Glutamatergic neuron (in vitro differentiated cells): ENCODE measurements at regions not wholly inside any gene's neighbourhood (a gene's known extent, or its start where the extent isn't known, plus 50 kb on each side); places are given as distances from the start of the nearest gene placed in this dataset.

Experiments used
- DNase-seq: peaks from one replicate; pipeline ENCODE4 v3.0.0; 2022
- H3K27ac Mint-ChIP-seq: one replicate; pipeline ENCODE4 v1.8.0; 2020; ENCODE audit warnings: mild to moderate bottlenecking, mixed read lengths, inconsistent platforms; ENCODE audit not compliant: unreplicated experiment
- H3K27me3 Mint-ChIP-seq: one replicate; pipeline ENCODE4 v1.8.0; 2020; ENCODE audit warnings: mild to moderate bottlenecking, moderate library complexity, mixed read lengths, inconsistent platforms; ENCODE audit not compliant: unreplicated experiment
- H3K36me3 Mint-ChIP-seq: one replicate; pipeline ENCODE4 v1.8.0; 2020; ENCODE audit warnings: mild to moderate bottlenecking, mixed read lengths, inconsistent platforms; ENCODE audit not compliant: unreplicated experiment
- H3K4me1 Mint-ChIP-seq: one replicate; pipeline ENCODE4 v1.8.0; 2020; ENCODE audit warnings: mild to moderate bottlenecking, low read depth, mixed read lengths, inconsistent platforms; ENCODE audit not compliant: unreplicated experiment
- H3K4me3 Mint-ChIP-seq: one replicate; pipeline ENCODE4 v1.8.0; 2020; ENCODE audit warnings: mild to moderate bottlenecking, mixed read lengths, inconsistent platforms; ENCODE audit not compliant: unreplicated experiment
- H3K9me3 Mint-ChIP-seq: one replicate; pipeline ENCODE4 v1.8.0; 2020; ENCODE audit warnings: mild to moderate bottlenecking, moderate library complexity, mixed read lengths, inconsistent platforms; ENCODE audit not compliant: unreplicated experiment
- CTCF ChIP-seq: fragments of 200-600 bp; sonication (generic); IDR thresholded peaks from one replicate; pipeline ENCODE4 v1.5.0; 2021; ENCODE audit not compliant: partially characterized antibody, unreplicated experiment

DNA sequence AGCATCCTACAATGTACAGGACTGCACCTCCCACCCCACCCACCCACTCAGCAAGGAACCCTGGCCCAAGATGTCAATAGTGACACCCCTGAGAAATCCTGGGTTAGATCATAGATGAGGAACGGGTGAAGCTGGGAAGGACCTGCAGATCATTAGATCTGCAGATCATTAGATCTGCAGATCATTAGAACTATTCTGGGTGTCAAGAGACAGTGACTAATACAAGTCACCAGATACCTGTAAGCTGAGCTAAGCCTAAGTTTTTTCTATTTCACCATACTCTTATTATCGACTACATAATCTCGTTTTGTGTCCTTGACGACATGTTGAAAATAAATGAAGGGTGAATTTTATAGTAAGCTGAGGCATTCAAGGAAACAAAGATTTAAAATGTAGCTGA lies 325.7 kb downstream of the DUSP10 start:
- Mint-ChIP-seq H3K36me3 (no peaks in the 10 kb centered on the region), H3K27me3 (no peaks in the 10 kb centered on the region), H3K4me3 (no peak overlapping the region), H3K27ac (no peak overlapping the region), H3K9me3 (no peaks in the 10 kb centered on the region), H3K4me1 (no peaks in the 10 kb centered on the region)
- TF ChIP-seq CTCF, result no peak
- no peak for DNase-seq

GRCh38 chr1:221416723-221417122 lies 325.2 kb downstream of the DUSP10 start:
- no peak overlapping the region for H3K27ac Mint-ChIP-seq
- no peaks in the 10 kb centered on the region for H3K27me3 Mint-ChIP-seq
- no peaks in the 10 kb centered on the region for H3K4me1 Mint-ChIP-seq
- no peaks in the 10 kb centered on the region for H3K36me3 Mint-ChIP-seq
- no peak for DNase-seq
- H3K4me3 Mint-ChIP-seq, result no peak overlapping the region
- TF ChIP-seq CTCF, result no peak
- no peaks in the 10 kb centered on the region for H3K9me3 Mint-ChIP-seq

GRCh38 chr1:221418346-221418745 lies 323.5 kb downstream of the DUSP10 start:
- no peak for TF ChIP-seq CTCF
- Mint-ChIP-seq H3K27me3 (no peaks in the 10 kb centered on the region), H3K27ac (no peak overlapping the region), H3K36me3 (no peaks in the 10 kb centered on the region), H3K4me3 (no peak overlapping the region), H3K4me1 (no peaks in the 10 kb centered on the region), H3K9me3 (no peaks in the 10 kb centered on the region)
- no peak for DNase-seq

- no peaks in the 10 kb centered on the region for H3K9me3 Mint-ChIP-seq
- no peaks in the 10 kb centered on the region for H3K4me1 Mint-ChIP-seq
- no peak for TF ChIP-seq CTCF
- no peaks in the 10 kb centered on the region for H3K36me3 Mint-ChIP-seq
- no peak for DNase-seq
- H3K27ac Mint-ChIP-seq, result no peak overlapping the region
- no peaks in the 10 kb centered on the region for H3K27me3 Mint-ChIP-seq
- no peak overlapping the region for H3K4me3 Mint-ChIP-seq
Observed at GRCh38 chr1:221419513-221420095, 322.3 kb downstream of the DUSP10 start.

- H3K27me3 Mint-ChIP-seq, result no peaks in the 10 kb centered on the region
- H3K36me3 Mint-ChIP-seq, result peaks cover 14% of the 10 kb centered on the region
- H3K27ac Mint-ChIP-seq, result no peak overlapping the region
- no peak for TF ChIP-seq CTCF
- H3K9me3 Mint-ChIP-seq, result no peaks in the 10 kb centered on the region
- no peaks in the 10 kb centered on the region for H3K4me1 Mint-ChIP-seq
- DNase-seq, result no peak
- no peak overlapping the region for H3K4me3 Mint-ChIP-seq
Observed at GRCh38 chr1:221429264-221429663, 312.6 kb downstream of the DUSP10 start.
